Osteoblast (primary cell): ENCODE measurements at regions not wholly inside any gene's neighbourhood (a gene's known extent, or its start where the extent isn't known, plus 50 kb on each side); places are given as distances from the start of the nearest gene placed in this dataset.

Experiments used
- DNase-seq: peaks from one replicate; pipeline ENCODE4 v3.0.0; 2011; ENCODE audit warnings: low spot score, mixed read lengths; ENCODE audit not compliant: insufficient read length; ENCODE audit errors: missing footprints
- H2AFZ ChIP-seq: 2 replicates; pipeline ENCODE4 v1.6.0; 2011; ENCODE audit warnings: mild to moderate bottlenecking, low read length
- H3K27ac ChIP-seq: 2 replicates; pipeline ENCODE4 v1.5.1; 2011; ENCODE audit warnings: mild to moderate bottlenecking, low read depth, low read length, moderate library complexity
- H3K27me3 ChIP-seq: 2 replicates; pipeline ENCODE4 v1.6.0; 2012; ENCODE audit warnings: mild to moderate bottlenecking, control low read depth, inconsistent platforms, low read length, moderate library complexity; ENCODE audit not compliant: insufficient read depth
- H3K36me3 ChIP-seq: 2 replicates; pipeline ENCODE4 v1.5.1; 2011; ENCODE audit warnings: mild to moderate bottlenecking, low read length, control low read depth, moderate library complexity; ENCODE audit not compliant: insufficient read depth
- H3K4me1 ChIP-seq: 2 replicates; pipeline ENCODE4 v1.5.1; 2011; ENCODE audit warnings: mild to moderate bottlenecking, low read length, control low read depth, moderate library complexity; ENCODE audit not compliant: insufficient read depth
- H3K4me2 ChIP-seq: 2 replicates; pipeline ENCODE4 v1.6.0; 2011; ENCODE audit warnings: mild to moderate bottlenecking, low read length; ENCODE audit not compliant: insufficient read depth
- H3K4me3 ChIP-seq: fragments of 200-600 bp; sonication (generic); 3 replicates; pipeline ENCODE4 v1.5.1; 2012; ENCODE audit warnings: mild to moderate bottlenecking, low read length, inconsistent platforms; ENCODE audit not compliant: insufficient read depth
- H3K79me2 ChIP-seq: 2 replicates; pipeline ENCODE4 v1.6.0; 2012; ENCODE audit warnings: mild to moderate bottlenecking, low read length, control low read depth, inconsistent platforms; ENCODE audit not compliant: insufficient read depth
- H3K9me3 ChIP-seq: 2 replicates; pipeline ENCODE4 v1.5.1; 2011; ENCODE audit warnings: low read depth, low read length, control low read depth
- H4K20me1 ChIP-seq: 2 replicates; pipeline ENCODE4 v1.6.0; 2012; ENCODE audit warnings: mild to moderate bottlenecking, low read length, control low read depth; ENCODE audit not compliant: insufficient read depth
- TF ChIP-seq, protein P1 (sequence below): IDR thresholded peaks from 2 replicates; pipeline ENCODE4 v1.5.1; 2011; ENCODE audit warnings: mild to moderate bottlenecking, low read depth, low read length, moderate library complexity; ENCODE audit errors: extremely low read depth

DNA sequence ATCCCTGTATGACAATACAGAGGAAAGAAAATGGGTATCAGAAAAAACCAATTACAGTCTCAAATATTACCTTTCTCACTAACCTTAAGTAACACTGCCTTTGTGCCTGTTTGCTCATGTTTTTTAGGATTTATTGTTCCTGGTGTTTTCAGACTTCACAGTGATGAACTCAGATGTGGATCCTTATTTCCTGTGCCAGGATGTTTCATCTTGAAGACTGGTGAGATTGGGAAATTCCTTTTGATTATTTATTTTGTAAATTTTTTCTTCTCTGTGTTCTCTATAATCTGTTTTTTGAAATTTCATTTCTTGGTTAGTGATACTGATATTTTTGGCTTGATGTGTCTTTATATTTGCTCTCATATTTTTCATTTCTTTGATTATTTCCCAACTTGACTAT is 142.4 kb upstream of the GRIN3A start:
- Histone ChIP-seq H3K4me3 (no peak overlapping the region), H3K79me2 (no peaks in the 10 kb centered on the region)

DNA sequence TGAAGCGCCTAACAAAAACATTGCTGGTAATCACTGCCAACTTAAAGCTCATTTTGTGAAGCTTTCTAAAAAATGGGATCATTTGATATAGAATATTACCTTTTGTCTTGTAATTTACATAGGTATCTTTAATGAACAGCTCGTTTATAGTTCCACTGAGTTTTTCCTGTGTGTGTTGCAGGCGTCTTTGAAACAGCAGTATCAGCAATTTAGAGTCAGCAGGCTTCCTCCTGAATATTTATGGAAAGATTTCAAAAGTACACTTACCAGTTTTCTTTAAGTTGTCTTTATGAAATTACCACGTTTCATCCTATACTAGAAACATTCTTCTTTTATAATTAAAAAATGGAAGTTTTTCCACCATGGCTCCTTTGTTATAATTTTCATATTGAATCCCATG is 140.3 kb upstream of the GRIN3A start:
- H3K36me3 ChIP-seq, result no peaks in the 10 kb centered on the region
- no peak overlapping the region for H3K4me3 ChIP-seq
- no peak overlapping the region for H3K4me2 ChIP-seq
- no peak overlapping the region for H2AFZ ChIP-seq
- TF ChIP-seq, protein P1, sequence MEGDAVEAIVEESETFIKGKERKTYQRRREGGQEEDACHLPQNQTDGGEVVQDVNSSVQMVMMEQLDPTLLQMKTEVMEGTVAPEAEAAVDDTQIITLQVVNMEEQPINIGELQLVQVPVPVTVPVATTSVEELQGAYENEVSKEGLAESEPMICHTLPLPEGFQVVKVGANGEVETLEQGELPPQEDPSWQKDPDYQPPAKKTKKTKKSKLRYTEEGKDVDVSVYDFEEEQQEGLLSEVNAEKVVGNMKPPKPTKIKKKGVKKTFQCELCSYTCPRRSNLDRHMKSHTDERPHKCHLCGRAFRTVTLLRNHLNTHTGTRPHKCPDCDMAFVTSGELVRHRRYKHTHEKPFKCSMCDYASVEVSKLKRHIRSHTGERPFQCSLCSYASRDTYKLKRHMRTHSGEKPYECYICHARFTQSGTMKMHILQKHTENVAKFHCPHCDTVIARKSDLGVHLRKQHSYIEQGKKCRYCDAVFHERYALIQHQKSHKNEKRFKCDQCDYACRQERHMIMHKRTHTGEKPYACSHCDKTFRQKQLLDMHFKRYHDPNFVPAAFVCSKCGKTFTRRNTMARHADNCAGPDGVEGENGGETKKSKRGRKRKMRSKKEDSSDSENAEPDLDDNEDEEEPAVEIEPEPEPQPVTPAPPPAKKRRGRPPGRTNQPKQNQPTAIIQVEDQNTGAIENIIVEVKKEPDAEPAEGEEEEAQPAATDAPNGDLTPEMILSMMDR, result no peak
- H3K27ac ChIP-seq, result no peak overlapping the region
- no peaks in the 10 kb centered on the region for H3K4me1 ChIP-seq
- DNase-seq, result no peak
- peaks cover 2% of the 10 kb centered on the region for H3K9me3 ChIP-seq
- no peaks in the 10 kb centered on the region for H4K20me1 ChIP-seq
- H3K79me2 ChIP-seq, result no peaks in the 10 kb centered on the region
- no peaks in the 10 kb centered on the region for H3K27me3 ChIP-seq

More for the DNA sequence above, 142.4 kb upstream of the GRIN3A start:
- Histone ChIP-seq H3K9me3 (peaks cover 2% of the 10 kb centered on the region), H3K4me2 (no peak overlapping the region), H4K20me1 (no peaks in the 10 kb centered on the region), H3K36me3 (no peaks in the 10 kb centered on the region), H2AFZ (no peak overlapping the region), H3K4me1 (no peaks in the 10 kb centered on the region), H3K27me3 (no peaks in the 10 kb centered on the region), H3K27ac (no peak overlapping the region)
- TF ChIP-seq, protein P1, result no peak
- DNase-seq, result no peak

DNA sequence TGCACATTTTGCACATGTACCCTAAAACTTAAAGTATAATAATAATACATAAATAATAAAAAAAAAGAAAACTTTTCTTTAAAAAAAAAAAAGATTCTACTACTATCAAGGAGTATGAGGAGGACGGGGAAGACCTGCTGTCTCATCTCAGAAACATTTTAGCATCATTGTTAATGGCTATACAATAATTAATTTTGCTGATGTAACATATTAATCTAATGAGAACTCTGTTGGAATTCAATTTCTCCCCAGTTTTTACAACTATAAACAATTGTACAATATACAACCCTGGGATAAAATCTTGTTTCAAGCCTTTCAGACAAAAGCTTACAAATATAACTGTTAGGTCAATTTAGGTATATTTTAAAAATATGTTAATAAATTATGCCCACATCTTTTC is 139.0 kb upstream of the GRIN3A start:
- no peaks in the 10 kb centered on the region for H3K36me3 ChIP-seq
- H2AFZ ChIP-seq, result no peak overlapping the region
- H3K4me1 ChIP-seq, result no peaks in the 10 kb centered on the region
- no peaks in the 10 kb centered on the region for H4K20me1 ChIP-seq
- no peak overlapping the region for H3K4me3 ChIP-seq
- H3K27me3 ChIP-seq, result no peaks in the 10 kb centered on the region
- no peaks in the 10 kb centered on the region for H3K79me2 ChIP-seq
- H3K4me2 ChIP-seq, result no peak overlapping the region
- no peaks in the 10 kb centered on the region for H3K9me3 ChIP-seq
- DNase-seq, result no peak
- no peak overlapping the region for H3K27ac ChIP-seq
- TF ChIP-seq, protein P1, result no peak

DNA sequence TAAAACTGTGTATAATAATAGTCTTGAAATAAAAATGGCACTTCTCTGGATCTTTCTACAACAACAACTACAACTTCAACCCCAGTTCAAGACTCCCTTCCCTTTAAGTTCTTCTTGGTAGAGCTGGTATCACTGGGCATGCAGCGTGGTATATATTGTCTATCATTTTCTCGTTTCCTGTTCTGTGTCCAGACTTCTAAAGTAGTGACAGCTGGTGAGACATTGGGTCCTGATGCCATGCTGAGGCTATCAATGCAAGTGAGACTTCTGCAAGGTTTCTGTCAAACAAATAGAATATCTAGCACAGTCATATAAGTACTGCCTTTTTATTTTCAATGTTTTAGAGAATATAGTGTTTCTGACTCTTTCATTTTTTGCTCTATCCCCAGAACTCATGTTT is 123.0 kb upstream of the GRIN3A start:
- H3K4me3 ChIP-seq, result no peak overlapping the region
- TF ChIP-seq, protein P1, result no peak
- H4K20me1 ChIP-seq, result no peaks in the 10 kb centered on the region
- no peaks in the 10 kb centered on the region for H3K27me3 ChIP-seq
- H3K36me3 ChIP-seq, result no peaks in the 10 kb centered on the region
- H2AFZ ChIP-seq, result no peak overlapping the region
- no peak overlapping the region for H3K4me2 ChIP-seq
- no peaks in the 10 kb centered on the region for H3K79me2 ChIP-seq
- H3K27ac ChIP-seq, result no peak overlapping the region
- H3K9me3 ChIP-seq, result peaks cover 7% of the 10 kb centered on the region
- no peaks in the 10 kb centered on the region for H3K4me1 ChIP-seq
- DNase-seq, result no peak
